ENCODE measurements at regions not wholly inside any gene's neighbourhood (a gene's known extent, or its start where the extent isn't known, plus 50 kb on each side); places are given as distances from the start of the nearest gene placed in this dataset.

- Mint-ChIP-seq H3K36me3 (ENCODE audit: low read depth) (no peaks in the 10 kb centered on the region), H3K27me3 (ENCODE audit: insufficient read depth) (peaks cover 37% of the 10 kb centered on the region), H3K27ac (no peak overlapping the region), H3K4me1 (ENCODE audit: low read depth) (no peaks in the 10 kb centered on the region), H3K4me3 (no peak overlapping the region), H3K9me3 (no peaks in the 10 kb centered on the region)
- DNase-seq, result no peak
- TF ChIP-seq CTCF (IDR thresholded peaks at IDR 0.05), result no peak
These were observed 124.1 kb downstream of the SP3 start for GRCh38 chr2:173841110-173841509.

GRCh38 chr2:173843526-173843925 lies 121.6 kb downstream of the SP3 start:
- H3K4me1 Mint-ChIP-seq (ENCODE audit: low read depth), result no peaks in the 10 kb centered on the region
- H3K4me3 Mint-ChIP-seq, result no peak overlapping the region
- no peak for TF ChIP-seq CTCF (IDR thresholded peaks at IDR 0.05)
- DNase-seq, result no peak
- H3K27me3 Mint-ChIP-seq (ENCODE audit: insufficient read depth), result peaks cover 41% of the 10 kb centered on the region
- no peak overlapping the region for H3K27ac Mint-ChIP-seq
- H3K36me3 Mint-ChIP-seq (ENCODE audit: low read depth), result 0 out of 2 replicates have a peak, but pooled peaks cover 4% of the 10 kb centered on the region
- no peaks in the 10 kb centered on the region for H3K9me3 Mint-ChIP-seq

GRCh38 chr2:173851141-173851641 lies 114.0 kb downstream of the SP3 start:
- 0 out of 2 replicates have a peak, but pooled peaks cover 4% of the 10 kb centered on the region for H3K36me3 Mint-ChIP-seq (ENCODE audit: low read depth)
- no peak for TF ChIP-seq CTCF (IDR thresholded peaks at IDR 0.05)
- no peaks in the 10 kb centered on the region for H3K9me3 Mint-ChIP-seq
- H3K27ac Mint-ChIP-seq, result no peak overlapping the region
- peaks cover 27% of the 10 kb centered on the region for H3K27me3 Mint-ChIP-seq (ENCODE audit: insufficient read depth)
- peak; percentile 2 for DNase-seq
- no peak overlapping the region for H3K4me3 Mint-ChIP-seq
- H3K4me1 Mint-ChIP-seq (ENCODE audit: low read depth), result peaks cover 15% of the 10 kb centered on the region

GRCh38 chr2:173854141-173854540 lies 111.0 kb downstream of the SP3 start:
- no peaks in the 10 kb centered on the region for H3K36me3 Mint-ChIP-seq (ENCODE audit: low read depth)
- H3K27ac Mint-ChIP-seq, result no peak overlapping the region
- peaks cover 15% of the 10 kb centered on the region for H3K4me1 Mint-ChIP-seq (ENCODE audit: low read depth)
- peaks cover 15% of the 10 kb centered on the region for H3K27me3 Mint-ChIP-seq (ENCODE audit: insufficient read depth)
- TF ChIP-seq CTCF (IDR thresholded peaks at IDR 0.05), result no peak
- no peaks in the 10 kb centered on the region for H3K9me3 Mint-ChIP-seq
- H3K4me3 Mint-ChIP-seq, result no peak overlapping the region
- no peak for DNase-seq

- Mint-ChIP-seq H3K4me3 (no peak overlapping the region), H3K27me3 (ENCODE audit: insufficient read depth) (peaks cover 10% of the 10 kb centered on the region)
These were observed 110.3 kb downstream of the SP3 start for GRCh38 chr2:173854840-173855239.

More at GRCh38 chr2:173854840-173855239, 110.3 kb downstream of the SP3 start:
- Mint-ChIP-seq H3K36me3 (ENCODE audit: low read depth) (no peaks in the 10 kb centered on the region), H3K9me3 (no peaks in the 10 kb centered on the region), H3K4me1 (ENCODE audit: low read depth) (peaks cover 15% of the 10 kb centered on the region), H3K27ac (no peak overlapping the region)
- peak; percentile 48 for DNase-seq
- no peak for TF ChIP-seq CTCF (IDR thresholded peaks at IDR 0.05)

Data from HFFc6 (cell line).